ENCODE measurements at regions not wholly inside any gene's neighbourhood (a gene's known extent, or its start where the extent isn't known, plus 50 kb on each side); places are given as distances from the start of the nearest gene placed in this dataset.

- no peak for TF ChIP-seq POLR2A (IDR thresholded peaks at IDR 0.05)
- TF ChIP-seq, protein P1, sequence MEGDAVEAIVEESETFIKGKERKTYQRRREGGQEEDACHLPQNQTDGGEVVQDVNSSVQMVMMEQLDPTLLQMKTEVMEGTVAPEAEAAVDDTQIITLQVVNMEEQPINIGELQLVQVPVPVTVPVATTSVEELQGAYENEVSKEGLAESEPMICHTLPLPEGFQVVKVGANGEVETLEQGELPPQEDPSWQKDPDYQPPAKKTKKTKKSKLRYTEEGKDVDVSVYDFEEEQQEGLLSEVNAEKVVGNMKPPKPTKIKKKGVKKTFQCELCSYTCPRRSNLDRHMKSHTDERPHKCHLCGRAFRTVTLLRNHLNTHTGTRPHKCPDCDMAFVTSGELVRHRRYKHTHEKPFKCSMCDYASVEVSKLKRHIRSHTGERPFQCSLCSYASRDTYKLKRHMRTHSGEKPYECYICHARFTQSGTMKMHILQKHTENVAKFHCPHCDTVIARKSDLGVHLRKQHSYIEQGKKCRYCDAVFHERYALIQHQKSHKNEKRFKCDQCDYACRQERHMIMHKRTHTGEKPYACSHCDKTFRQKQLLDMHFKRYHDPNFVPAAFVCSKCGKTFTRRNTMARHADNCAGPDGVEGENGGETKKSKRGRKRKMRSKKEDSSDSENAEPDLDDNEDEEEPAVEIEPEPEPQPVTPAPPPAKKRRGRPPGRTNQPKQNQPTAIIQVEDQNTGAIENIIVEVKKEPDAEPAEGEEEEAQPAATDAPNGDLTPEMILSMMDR (IDR thresholded peaks at IDR 0.05), result no peak
- ATAC-seq, result no peak
- Histone ChIP-seq H3K4me1 (no peaks in the 10 kb centered on the region), H3K27ac (no peak overlapping the region), H3K4me3 (no peak overlapping the region), H3K36me3 (no peaks in the 10 kb centered on the region), H3K9me3 (no peaks in the 10 kb centered on the region), H3K27me3 (peaks cover 0 to 33% (median 0%) of the 10 kb centered on the region in 9 donors)
- intact Hi-C loops (cut with DNase I), result loop anchor here in 7 of 10 donors (5.0 to 10.0 kb wide), 5 partner anchors 246 to 588 kb away; partner anchors contain the start of gene CCL1 (in 1 of the 7)
- DNase-seq, result no peak
- WGBS, 4 donors, result 63 to 73% (median 68%) methylated on average over 4 of the region's 4 CpGs
These were observed 478.8 kb upstream of the CCL2 start for GRCh38 chr17:33776304-33776703.

GRCh38 chr17:33776903-33777302 is 478.2 kb upstream of the CCL2 start:
- Histone ChIP-seq H3K27ac (no peak overlapping the region), H3K36me3 (no peaks in the 10 kb centered on the region), H3K9me3 (no peaks in the 10 kb centered on the region), H3K4me1 (no peaks in the 10 kb centered on the region), H3K27me3 (peaks cover 0 to 33% (median 0%) of the 10 kb centered on the region in 9 donors), H3K4me3 (no peak overlapping the region)
- DNase-seq (no peak), ATAC-seq (no peak)
- no peak for TF ChIP-seq POLR2A (IDR thresholded peaks at IDR 0.05)
- TF ChIP-seq, protein P1 (IDR thresholded peaks at IDR 0.05), result no peak
- 88 to 93% (median 91%) methylated on average over 9 of the region's 9 CpGs for WGBS, 4 donors
- intact Hi-C loops (cut with DNase I), result loop anchor here in 7 of 10 donors (5.0 to 10.0 kb wide), 5 partner anchors 245 to 588 kb away; partner anchors contain the start of gene CCL1 (in 1 of the 7)

DNA sequence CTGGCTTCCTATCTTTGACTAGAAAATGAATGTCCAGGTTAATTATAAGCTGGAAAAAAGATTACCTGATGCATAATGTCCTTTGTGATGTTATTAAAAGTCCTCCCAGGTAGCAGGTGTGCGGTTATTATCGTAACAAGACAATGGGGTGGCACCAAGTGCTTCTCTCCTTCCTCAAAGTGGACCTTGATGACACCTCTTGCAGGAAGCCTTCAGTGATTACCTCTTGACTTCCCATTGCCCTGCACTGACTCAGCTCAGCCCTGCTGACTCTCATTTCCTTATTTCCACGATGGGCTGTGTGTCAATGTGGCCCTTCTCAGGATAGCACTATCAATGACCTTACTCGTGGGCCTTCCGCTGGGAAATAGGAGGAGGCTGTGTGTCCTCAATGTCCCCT is 477.4 kb upstream of the CCL2 start:
- no peak for ATAC-seq
- WGBS, 4 donors, result 70 to 77% (median 75%) methylated on average over 5 of the region's 5 CpGs
- intact Hi-C loops (cut with DNase I), result loop anchor here in 7 of 10 donors (5.0 to 10.0 kb wide), 5 partner anchors 245 to 587 kb away; partner anchors contain the start of gene CCL1 (in 1 of the 7)
- TF ChIP-seq, protein P1 (IDR thresholded peaks at IDR 0.05), result no peak
- TF ChIP-seq POLR2A (IDR thresholded peaks at IDR 0.05), result no peak
- Histone ChIP-seq H3K27ac (no peak overlapping the region), H3K27me3 (peaks cover 0 to 33% (median 0%) of the 10 kb centered on the region in 9 donors), H3K36me3 (no peaks in the 10 kb centered on the region), H3K4me1 (no peaks in the 10 kb centered on the region), H3K9me3 (no peaks in the 10 kb centered on the region), H3K4me3 (no peak overlapping the region)
- DNase-seq, result no peak

DNA sequence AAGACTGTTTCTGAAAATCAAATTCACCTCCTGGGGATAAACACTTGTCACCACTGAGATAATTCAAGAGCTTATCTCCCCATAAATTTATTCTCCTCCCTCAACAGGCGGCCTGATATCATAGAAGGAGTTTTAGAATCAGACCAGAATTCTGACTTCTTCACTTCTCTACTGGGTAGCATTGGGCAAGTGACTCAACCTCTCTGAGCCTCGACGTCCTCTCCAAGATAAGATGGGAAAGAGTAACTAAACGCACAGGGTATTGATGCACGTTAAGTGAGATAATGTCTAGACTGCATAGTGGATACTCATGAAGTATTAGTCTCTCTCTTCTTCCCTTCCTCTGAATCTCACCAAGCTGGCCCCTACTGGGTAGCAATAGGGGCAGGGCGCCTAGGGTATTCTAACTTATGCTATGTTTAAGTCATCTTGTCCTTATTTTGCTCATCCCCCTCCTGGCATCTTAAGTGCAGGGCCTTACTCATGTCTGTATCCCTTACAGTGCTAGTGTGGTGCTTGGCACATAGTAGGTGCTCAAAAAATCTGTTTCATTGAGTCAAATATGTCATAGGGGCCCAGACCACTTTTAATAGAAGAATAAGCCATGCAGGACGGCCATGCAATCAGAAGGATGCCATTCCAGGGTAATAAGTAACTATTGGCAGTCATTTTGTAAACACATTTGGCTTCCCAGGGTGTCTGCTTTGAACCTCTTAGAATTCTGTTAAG is 476.4 kb upstream of the CCL2 start:
- TF ChIP-seq POLR2A (IDR thresholded peaks at IDR 0.05), result no peak
- TF ChIP-seq, protein P1 (IDR thresholded peaks at IDR 0.05), result no peak
- intact Hi-C loops (cut with DNase I), result loop anchor here in 7 of 10 donors (1.0 to 10.0 kb wide), 6 partner anchors 244 to 586 kb away; partner anchors contain the start of gene CCL1 (in 1 of the 7)
- Histone ChIP-seq H3K27me3 (peaks cover 0 to 31% (median 0%) of the 10 kb centered on the region in 9 donors), H3K27ac (no peak overlapping the region), H3K36me3 (no peaks in the 10 kb centered on the region), H3K9me3 (no peaks in the 10 kb centered on the region), H3K4me1 (no peaks in the 10 kb centered on the region), H3K4me3 (no peak overlapping the region)
- ATAC-seq (no peak), DNase-seq (no peak)
- WGBS, 4 donors, result 65 to 68% (median 66%) methylated on average over 7 of the region's 7 CpGs

Data from heart left ventricle (tissue), 16 donors.